Left renal cortex interstitium (tissue), 4 donors: ENCODE measurements at regions not wholly inside any gene's neighbourhood (a gene's known extent, or its start where the extent isn't known, plus 50 kb on each side); places are given as distances from the start of the nearest gene placed in this dataset.
A peak's percentile ranks its signal among the peaks of the same experiment; 100 is the strongest.
"Not testable (repeated sequence)": the region's sequence is repeated elsewhere in the genome, so short reads cannot be mapped to it uniquely, and the experiment has no call there.

ENCODE experiments used
- DNase-seq, 4 donors: peaks; one replicate each; pipeline ENCODE4 v3.0.0-alpha.2; 2013; ENCODE audit warnings: low read depth in 4 of 4, low spot score in 2 of 4, missing footprints in 1 of 4

DNA sequence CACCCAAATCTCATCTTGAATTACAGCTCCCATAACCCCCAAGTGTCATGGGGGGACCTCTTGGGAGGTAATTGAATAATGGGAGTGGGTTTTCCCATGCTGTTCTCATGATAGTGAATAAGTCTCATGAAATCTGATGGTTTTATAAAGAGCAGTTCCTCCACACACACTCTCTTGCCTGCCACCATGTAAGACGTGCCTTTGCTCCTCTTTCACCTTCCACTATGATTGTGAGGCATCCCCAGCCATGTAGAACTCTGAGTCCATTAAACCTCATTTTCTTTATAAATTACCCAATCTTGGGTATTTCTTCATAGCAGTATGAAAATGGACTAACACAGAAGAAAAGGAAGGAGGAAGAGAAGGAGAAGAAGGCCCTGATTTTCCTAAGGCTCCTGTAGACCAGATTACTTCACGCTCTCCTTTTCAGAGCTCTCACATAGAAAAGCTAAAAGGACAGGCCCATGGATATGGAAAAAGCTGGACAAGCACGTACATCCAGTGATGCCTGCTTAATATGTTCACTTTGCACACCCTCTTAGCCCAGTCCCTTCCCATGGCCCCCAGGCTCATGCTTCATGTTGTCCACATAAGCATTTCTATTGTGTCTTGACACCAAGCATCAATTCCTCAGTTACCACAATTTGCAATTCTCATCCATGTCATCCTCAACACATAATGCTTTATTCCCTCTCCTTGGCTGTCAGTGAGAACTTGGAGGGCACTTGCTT, 354.8 kb downstream of the CD83 start:
- DNase-seq = no peak

DNA sequence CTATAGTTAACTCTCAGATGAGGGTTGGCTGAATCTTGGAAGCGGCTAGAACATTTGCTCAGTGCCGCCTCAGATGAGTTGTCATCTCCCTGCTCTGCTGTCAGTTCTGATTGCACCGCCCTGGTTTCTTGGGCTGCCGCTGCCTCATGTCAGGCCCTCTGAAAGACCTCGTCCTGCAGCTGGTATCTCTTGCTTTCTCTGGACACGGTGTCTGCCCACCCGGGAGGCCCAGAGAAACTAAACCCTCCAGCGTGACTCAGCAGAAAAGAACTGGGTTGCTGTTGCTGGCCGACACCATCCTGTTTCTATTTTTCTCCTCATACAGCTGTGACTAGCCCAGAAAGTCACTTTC, 355.4 kb downstream of the CD83 start:
- DNase-seq = no peak

DNA sequence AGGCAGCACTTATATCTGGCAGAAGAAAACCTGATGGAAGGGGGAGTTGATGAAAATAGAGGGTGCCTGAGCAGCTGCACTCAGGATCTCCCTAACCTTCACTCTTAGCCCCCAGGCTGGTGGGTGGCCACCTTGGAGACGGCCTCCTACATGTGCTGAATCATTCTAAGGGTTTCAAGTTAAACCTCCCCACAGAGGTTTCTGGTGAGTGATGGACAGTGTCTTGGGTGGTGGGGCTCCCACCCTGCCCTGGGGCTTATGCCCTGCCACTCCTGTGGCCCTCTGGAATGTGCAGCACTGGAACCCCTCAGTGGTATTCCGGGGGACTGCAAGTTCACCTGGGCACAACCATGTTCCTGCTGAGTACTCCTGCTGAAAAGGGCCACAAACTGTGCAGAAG, 357.2 kb downstream of the CD83 start:
- no peak for DNase-seq

DNA sequence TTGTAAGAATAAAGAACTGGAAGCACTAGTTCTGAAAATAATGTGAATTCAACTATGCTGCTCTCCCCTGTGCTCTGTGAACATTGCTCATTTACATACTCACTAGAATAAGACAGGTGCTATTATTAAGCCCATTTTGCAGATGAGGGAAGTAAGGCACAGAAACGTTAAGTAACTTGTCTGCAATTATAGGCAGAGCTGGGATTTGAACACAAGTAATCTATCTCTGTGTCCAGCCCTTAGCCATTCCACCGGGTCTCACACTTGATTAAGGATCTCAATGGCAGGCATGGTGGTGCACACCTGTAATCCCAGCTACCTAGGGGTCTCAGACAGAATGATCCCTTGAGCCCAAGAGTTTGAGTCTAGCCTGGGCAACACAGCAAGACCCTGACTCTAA, 357.7 kb downstream of the CD83 start:
- no peak for DNase-seq

DNA sequence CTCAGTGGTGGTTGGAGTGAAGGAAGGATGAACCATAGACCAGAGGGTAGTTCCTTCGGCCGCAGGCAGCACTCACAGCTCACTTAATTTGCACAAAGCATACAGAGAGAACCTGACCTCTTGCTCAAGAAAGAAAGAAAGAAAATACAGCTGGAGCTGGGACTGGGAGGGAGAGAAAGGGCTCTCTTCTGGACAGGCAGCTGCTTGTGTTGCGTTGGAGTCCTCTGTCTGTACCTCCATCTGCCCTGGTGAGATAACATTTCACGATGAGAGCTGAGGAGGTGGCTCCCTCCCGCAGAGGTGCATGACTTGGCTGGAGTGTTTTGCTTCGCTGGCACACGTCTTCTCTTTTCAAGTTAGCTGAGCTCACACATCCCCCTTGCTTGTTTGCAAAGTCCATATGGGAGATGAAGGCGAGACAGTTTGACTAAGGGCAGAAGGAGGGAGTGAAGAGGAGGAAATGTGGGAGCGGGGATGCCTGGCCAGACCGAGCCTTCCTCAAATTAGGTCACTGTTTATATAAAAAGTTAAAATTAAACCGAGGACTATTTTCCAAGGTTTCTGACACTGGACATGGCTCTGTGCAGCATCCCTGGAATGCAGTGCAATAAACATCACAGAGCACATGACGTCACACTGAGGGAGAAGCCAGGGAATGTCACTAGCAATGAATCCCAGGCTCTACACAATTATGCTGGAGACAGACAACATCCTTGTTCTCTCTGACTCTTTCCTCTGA, 359.4 kb downstream of the CD83 start:
- DNase-seq = peak; percentile 68 to 86 (median 79)

DNA sequence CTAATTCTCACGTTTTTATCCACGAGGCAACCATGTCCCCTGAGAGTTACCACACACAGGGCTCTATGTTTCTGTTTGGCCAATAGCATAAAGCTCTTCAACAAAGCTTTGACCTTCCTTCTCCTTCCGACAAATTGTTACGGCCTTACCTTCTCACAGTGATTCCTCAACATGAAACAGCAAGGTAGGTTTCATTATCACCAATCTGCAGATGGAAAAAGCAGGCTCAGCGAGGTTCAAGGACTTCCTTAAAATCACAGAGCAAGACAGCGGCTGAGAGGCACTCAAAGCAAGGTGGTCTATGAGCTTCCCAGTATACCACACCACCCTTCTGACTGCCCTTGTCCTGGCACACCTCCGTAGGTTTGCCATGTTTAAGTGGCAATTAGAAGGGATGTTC, 360.0 kb downstream of the CD83 start:
- DNase-seq = no peak

DNA sequence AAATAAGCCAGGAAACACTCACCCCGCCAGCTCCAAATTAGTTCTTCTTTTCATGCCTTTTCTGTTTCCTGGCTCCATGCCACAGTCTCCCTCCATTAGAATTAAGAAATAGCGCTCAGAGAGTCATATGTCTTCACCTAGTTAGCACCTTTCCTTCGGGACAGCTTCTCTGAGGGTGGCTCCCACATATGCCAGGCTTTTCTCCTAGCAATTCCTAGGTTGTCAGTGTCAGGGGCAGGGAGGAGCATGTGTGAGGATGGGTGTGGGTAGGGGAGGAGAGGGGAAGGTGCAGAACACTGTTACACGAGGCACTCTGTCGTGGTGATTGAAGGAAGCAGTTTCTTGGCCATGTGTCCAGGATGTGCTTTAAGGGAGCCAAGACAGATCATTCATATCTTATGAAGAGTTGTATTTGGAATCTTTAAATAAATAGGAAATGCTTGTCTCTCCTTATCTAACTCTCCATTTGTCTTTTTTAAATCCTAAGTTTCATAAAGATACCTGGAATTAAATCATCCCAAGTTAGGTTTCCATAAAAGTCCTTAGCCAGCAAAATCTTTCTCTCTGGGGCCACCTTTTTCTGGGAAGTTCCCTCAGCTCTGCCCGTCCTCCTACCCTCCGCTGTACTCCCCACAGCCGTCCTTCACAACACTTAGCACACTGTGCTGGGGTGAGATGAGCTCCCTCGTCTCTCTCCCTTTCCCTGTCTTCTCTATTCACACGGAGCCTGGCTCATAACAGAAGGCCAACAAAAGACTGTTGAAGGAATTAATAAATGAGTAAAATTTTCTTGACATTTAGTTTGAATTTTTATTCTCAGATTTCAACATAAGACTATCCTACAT, 361.0 kb downstream of the CD83 start:
- no peak for DNase-seq

DNA sequence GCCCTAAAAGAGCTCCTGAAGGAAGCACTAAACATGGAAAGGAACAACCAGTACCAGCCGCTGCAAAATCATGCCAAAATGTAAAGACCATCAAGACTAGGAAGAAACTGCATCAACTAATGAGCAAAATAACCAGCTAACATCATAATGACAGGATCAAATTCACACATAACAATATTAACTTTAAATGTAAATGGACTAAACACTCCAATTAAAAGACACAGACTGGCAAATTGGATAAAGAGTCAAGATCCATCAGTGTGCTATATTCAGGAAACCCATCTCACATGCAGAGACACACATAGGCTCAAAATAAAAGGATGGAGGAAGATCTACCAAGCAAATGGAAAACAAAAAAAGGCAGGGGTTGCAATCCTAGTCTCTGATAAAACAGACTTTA, 364.4 kb downstream of the CD83 start:
- not testable (repeated sequence) for DNase-seq

DNA sequence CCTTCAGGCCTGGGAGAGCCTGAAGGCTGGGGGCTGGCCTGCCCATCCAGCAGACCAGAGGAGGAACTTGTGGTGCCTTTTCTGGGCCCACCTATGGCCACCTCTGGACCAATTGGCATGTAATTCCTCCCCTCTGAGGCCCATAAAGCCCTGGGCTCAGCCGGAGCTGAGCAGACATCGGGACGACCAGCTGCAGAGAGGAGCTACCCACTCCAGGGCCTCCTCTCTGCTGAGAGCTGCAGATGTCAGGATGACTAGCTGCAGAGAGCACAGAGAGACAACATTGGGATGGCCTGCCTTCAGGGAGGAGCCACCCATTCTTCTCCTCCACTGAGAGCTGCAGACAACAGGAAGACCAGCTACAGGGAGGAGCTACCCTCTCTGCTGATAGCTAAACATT, 370.1 kb downstream of the CD83 start:
- DNase-seq = no peak

DNA sequence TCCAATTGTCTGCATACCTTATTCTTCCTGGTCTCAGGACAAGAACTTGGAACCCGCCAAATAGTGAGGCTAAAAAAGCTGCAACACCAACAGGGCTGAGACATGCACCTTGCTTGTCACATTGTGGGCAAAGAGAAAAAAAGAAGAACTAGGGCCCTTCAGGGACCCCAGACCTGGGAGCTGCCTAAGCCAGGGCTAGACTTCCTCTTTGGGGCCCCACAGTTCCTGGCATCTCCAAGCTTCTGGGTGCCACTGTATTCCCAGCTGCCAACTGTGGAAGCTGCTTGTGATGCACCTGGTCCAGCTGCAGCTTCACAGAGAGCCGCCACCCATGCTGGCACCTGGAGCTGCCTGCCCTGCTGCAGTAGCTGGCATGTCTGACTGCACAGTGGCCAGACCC, 370.6 kb downstream of the CD83 start:
- no peak for DNase-seq

DNA sequence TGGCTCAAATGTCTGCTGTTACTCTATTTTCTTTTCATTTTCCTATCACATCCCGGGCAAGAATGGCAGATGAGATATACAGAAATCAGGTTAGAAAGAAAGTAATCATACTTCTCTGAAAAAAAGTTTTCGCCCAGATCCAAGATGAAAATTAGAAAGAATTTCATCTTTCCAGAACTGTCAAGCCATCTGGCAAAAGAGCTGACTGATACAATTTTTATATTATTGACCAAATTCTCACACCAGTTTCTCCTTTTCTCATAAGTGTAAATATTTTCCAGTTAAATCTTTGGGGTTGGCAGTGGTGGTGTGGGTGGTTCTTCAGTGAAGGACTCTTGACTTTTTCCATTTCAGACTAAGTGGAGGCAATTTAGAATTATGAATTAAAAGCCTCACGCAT, 371.9 kb downstream of the CD83 start:
- DNase-seq = no peak

DNA sequence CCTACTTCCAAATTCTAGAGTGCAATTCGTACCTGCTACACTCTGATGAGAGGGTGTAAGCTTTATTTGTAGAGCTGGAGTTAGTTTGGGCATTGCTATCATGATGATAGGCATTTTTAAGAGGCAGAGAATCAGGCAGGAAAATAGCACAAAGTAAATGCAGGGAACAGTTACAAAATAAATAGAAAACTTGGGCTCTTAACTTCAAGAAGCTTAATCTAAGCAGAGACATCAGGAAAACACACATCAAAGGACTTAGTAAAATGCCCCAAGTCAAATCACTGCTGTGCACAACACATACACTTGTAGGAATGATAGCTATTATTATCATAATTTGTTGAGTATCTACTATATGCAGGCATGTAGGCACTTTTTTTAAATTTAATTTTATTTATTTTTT, 381.2 kb downstream of the CD83 start:
- DNase-seq = no peak

DNA sequence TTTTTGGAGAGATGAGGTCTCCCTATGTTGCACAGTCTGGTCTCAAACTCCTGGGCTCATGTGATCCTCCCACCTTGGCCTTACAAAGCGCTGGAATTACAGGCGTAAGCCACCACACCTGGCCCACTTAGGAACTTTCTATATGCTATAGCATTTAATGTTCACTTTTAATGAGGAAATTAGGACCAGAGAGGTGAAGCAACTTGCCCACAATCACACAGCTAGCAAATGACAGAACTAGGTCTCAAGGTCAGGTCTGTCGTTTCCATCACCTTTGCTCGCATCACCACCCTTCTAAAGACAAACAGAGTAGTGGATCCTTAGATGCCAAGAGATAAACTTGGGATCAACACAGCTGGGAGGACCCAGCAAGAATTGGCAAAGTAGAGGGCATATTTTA, 381.7 kb downstream of the CD83 start:
- no peak for DNase-seq

DNA sequence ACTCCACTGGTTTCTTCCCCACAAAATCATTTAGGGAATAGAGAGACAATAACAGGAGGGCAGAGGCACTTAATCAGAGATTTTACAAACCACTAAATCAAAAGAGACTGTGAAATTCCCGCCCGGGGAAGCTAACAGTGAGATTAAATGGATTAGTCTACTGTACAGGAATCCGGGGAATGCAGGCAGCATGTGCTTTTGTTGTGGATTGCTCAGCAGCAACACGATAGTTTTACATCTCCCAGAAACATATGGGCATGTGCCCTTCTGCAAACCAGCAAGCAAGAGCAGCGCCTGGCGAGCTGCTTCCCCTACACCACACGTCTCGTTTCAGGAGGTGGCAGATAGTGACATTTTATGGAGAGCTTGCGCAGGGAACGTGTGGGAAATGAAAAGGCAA, 382.3 kb downstream of the CD83 start:
- DNase-seq = peak in 1 of 4 donors; percentile 67

DNA sequence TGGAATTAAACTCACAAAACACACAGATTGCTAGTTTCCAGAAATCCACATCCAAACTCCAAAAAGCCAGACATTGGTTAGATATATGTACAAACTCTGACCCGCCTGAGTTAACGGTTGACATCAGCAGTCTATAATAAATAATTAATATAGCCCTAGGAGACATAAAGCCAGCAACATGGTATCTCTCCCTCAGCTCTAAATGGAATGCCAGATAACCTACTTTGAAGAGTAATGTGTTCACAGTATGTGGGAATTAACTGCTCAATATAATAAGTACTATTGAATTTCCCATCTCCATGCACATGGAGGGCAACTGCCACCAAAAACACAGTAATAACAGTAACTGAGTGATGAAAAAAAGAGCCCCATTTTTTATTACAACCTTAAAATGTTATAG, 383.2 kb downstream of the CD83 start:
- DNase-seq = no peak

DNA sequence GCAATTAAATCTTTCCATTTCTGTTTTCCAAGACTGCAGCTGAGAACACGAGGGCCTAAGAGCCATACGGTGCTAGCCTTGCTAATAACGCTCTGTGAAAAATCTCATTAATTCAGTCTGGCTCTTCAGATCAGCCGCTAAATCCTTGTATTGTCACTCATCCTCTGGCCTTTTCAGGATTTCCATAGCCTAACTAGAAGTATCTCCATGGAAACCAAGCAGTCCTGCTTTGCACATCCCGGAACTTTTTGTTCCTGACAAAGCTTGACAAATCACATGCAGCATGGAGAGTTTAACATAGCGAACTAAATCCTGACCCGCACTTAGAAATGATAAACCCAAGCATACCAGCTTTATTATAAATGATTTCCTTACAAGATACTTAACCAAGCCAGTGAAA, 383.7 kb downstream of the CD83 start:
- no peak for DNase-seq

DNA sequence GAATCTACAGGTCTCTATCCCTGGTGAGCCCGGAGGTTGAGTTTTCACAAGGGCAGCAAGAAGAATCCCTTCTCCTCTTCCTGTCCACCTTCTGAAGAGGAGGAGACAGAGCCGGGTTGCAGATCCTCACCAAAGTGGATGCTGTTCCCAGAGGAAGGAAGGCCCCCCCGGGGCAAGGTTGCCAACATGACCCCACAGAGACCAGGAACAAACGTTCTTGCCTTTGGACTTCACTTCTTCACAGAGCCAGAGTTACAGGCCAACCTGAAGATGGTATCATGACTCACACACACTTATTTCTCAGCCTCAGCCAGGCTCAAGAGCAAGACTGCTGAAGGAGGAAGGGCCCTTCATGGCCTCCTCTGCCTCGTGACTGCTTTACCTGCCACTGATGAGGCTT, 384.3 kb downstream of the CD83 start:
- no peak for DNase-seq

DNA sequence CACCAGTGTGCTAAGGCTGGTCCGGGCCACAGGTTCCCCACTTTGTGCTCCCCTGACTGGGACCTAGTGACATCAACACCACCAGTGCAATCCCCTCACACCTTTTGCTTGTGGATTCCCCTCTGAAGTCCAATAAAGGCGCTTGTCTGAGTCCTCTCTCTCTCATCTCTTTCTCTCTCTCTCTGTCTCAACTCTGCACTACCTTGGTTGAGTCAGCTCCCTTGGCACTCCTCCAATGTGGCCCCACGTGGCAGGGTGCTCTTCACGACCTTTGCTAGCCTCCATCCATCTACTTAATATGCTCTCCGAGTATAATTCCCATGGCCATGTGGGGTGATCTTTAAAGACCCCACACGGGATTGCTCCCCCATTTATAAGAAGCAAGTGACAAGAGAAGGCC, 385.0 kb downstream of the CD83 start:
- DNase-seq = no peak

DNA sequence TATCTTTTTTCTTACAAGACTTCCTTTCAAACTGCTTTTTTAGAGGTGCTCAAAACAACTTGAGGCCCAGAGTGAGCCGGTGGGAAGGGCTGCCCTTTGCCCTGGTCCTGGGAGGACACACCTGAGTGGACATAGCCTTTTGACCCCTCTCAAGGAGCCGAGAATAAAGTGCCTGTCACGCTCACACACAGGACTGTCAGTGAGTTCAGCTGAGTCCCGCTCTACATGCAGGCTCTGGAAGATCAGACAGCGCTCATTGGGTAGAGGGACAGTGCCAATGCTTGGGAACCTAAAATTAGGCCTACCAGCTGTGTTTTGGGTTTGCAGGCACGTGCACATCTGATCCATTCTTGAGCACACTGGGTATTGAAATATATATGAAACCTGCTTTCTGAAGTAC, 387.8 kb downstream of the CD83 start:
- no peak for DNase-seq

DNA sequence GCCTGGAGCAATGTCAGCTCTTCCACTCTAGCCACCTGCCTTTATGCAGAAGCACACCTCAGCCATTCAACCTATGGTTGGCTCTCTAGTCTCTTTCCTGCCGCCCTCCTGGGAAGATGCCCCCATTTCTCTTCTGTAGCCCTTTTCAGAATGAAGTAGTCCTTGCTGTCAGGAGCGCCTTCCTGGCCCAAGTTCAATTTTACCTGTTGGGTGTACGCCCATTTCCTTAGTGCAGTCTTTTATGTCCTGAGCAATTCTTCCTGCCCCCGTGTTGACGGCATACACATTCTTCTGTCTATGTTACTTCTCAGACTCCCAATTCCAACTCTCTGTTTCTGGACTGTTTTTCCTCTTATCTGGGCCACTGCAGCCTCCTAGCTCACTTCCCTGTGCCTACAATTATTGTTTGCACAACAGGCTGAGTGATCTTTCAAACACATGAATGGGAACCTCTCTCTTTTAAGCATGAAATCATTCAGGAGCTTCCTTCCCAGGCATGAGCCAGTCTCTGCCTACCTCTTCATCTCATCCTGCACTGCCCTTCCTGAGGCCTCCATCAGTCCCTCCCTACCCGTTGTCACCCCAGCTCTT, 389.2 kb downstream of the CD83 start:
- no peak for DNase-seq

DNA sequence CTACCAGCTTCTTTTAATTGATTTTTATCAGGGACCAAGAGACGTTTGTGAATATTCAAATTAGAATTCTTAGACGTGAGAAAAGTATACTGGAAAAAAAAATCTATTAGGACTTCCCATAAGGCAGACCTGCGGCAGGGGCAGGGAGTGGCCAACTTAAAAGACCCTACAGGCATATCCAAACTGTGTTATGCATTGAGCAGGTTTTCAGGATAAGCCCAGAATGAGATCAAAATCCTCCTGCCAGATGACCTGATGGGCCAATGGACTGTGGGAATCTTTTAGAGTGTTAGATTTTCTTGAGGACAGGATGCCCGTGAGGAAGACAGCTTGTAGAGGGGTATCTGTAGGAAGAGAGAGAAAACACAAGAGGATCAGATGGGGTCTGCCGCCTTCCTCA, 391.5 kb downstream of the CD83 start:
- DNase-seq = no peak
